B cell (primary cell): ENCODE measurements at regions not wholly inside any gene's neighbourhood (a gene's known extent, or its start where the extent isn't known, plus 50 kb on each side); places are given as distances from the start of the nearest gene placed in this dataset.

Experiments
- ATAC-seq: fragments of 200-7000 bp; cut with Tn5 transposase; one replicate; pipeline ENCODE4 v1.10.0; 2021; ENCODE audit warnings: low read depth, mild to moderate bottlenecking, moderate number of reproducible peaks, moderate library complexity
- CTCF ChIA-PET: fragments of 350-600 bp; sonication (Branson Sonifier 250); formaldehyde crosslinking; loops from one replicate; lab custom pipeline; 2021; ENCODE audit warnings: antibody characterized with exemption, inconsistent platforms; lab: Charles Lee
- POLR2A ChIA-PET: fragments of 350-600 bp; sonication (Branson Sonifier 250); formaldehyde crosslinking; loops from one replicate; lab custom pipeline; 2021; ENCODE audit warnings: antibody characterized with exemption; lab: Charles Lee
- DNase-seq: peaks from one replicate; pipeline ENCODE4 v3.0.0; 2013
- H2AFZ ChIP-seq: 2 replicates; pipeline ENCODE4 v1.6.1; 2012; ENCODE audit warnings: mild to moderate bottlenecking, low read depth, low read length; ENCODE audit not compliant: insufficient read depth, poor library complexity, severe bottlenecking
- H3K27ac ChIP-seq, 2 donors: 1 replicate in 1 of 2; 2 replicates in 1 of 2; pipeline ENCODE4 v1.5.1; 2012 to 2013; ENCODE audit warnings: low read length in 2 of 2, mild to moderate bottlenecking in 2 of 2, moderate library complexity in 1 of 2
- H3K27me3 ChIP-seq, 4 experiments: fragments of 200-600 bp in 1 of 4; sonication (generic) in 1 of 4; replicated peaks in 1 of 4; 1 replicate in 2 of 4; 2 replicates in 2 of 4; pipeline versions ENCODE4 v1.6.1 to v1.7.0; 2013 to 2016; ENCODE audit warnings: low read length in 3 of 4, mild to moderate bottlenecking in 2 of 4, mixed read lengths in 1 of 4, moderate library complexity in 1 of 4; ENCODE audit not compliant: insufficient read depth in 4 of 4, control insufficient read depth in 3 of 4; ENCODE audit errors: control extremely low read depth in 1 of 4
- H3K36me3 ChIP-seq, 2 experiments: replicated peaks in 1 of 2; 1 replicate in 1 of 2; 2 replicates in 1 of 2; pipeline versions ENCODE4 v1.6.1 to v1.7.1; 2013; ENCODE audit warnings: low read length in 1 of 2; ENCODE audit not compliant: insufficient read depth in 2 of 2, control insufficient read depth in 1 of 2; ENCODE audit errors: control extremely low read depth in 1 of 2, extremely low read depth in 1 of 2
- H3K4me1 ChIP-seq, 2 donors: fragments of 200-600 bp in 1 of 2; sonication (generic) in 1 of 2; 1 replicate in 1 of 2; 2 replicates in 1 of 2; pipeline versions ENCODE4 v1.5.1 to v1.6.1; 2013 to 2017; ENCODE audit warnings: low read length in 2 of 2; ENCODE audit not compliant: control insufficient read depth in 2 of 2, insufficient read depth in 2 of 2
- H3K4me2 ChIP-seq: replicated peaks from 2 replicates; pipeline ENCODE3; 2012; ENCODE audit warnings: mild to moderate bottlenecking, low read depth, low read length; ENCODE audit not compliant: poor library complexity, severe bottlenecking
- H3K4me3 ChIP-seq, 5 experiments: fragments of 200-600 bp in 1 of 5; sonication (generic) in 1 of 5; 1 replicate in 3 of 5; 2 replicates in 2 of 5; pipeline versions ENCODE4 v1.5.1 to v1.7.0; 2011 to 2016; ENCODE audit warnings: low read length in 4 of 5, mild to moderate bottlenecking in 4 of 5, low read depth in 2 of 5, control low read depth in 1 of 5, moderate library complexity in 1 of 5; ENCODE audit not compliant: insufficient read depth in 1 of 5; ENCODE audit errors: control extremely low read depth in 1 of 5, extremely low read depth in 1 of 5
- H3K79me2 ChIP-seq: fragments of 200-600 bp; sonication (generic); one replicate; pipeline ENCODE4 v1.6.0; 2016; ENCODE audit warnings: low read length; ENCODE audit not compliant: control insufficient read depth, insufficient read depth
- H3K9ac ChIP-seq: fragments of 200-600 bp; sonication (generic); 2 replicates; pipeline ENCODE4 v1.6.1; 2017; ENCODE audit warnings: mild to moderate bottlenecking, low read length, moderate library complexity
- H3K9me3 ChIP-seq, 3 donors: one replicate each; pipeline versions ENCODE4 v1.6.1 to v1.7.1; 2013; ENCODE audit warnings: low read length in 2 of 3; ENCODE audit not compliant: control insufficient read depth in 2 of 3, insufficient read depth in 1 of 3; ENCODE audit errors: control extremely low read depth in 1 of 3
- H4K20me1 ChIP-seq: 2 replicates; pipeline ENCODE4 v1.6.0; 2012; ENCODE audit warnings: mild to moderate bottlenecking, low read length; ENCODE audit not compliant: insufficient read depth, control insufficient read depth, poor library complexity, severe bottlenecking
- H3K27ac Mint-ChIP-seq: one replicate; pipeline ENCODE4 v1.8.0; 2021; ENCODE audit warnings: mixed read lengths
- H3K27me3 Mint-ChIP-seq: one replicate; pipeline ENCODE4 v1.8.0; 2021; ENCODE audit warnings: mixed read lengths
- H3K4me1 Mint-ChIP-seq: one replicate; pipeline ENCODE4 v1.8.0; 2021; ENCODE audit warnings: mixed read lengths
- H3K4me3 Mint-ChIP-seq: one replicate; pipeline ENCODE4 v1.8.0; 2021; ENCODE audit warnings: mixed read lengths
- H3K9me3 Mint-ChIP-seq: one replicate; pipeline ENCODE4 v1.8.0; 2022; ENCODE audit warnings: mixed read lengths; ENCODE audit not compliant: insufficient read depth
- EZH2 ChIP-seq: IDR thresholded peaks from 2 replicates; pipeline ENCODE4 v1.6.1; 2012; ENCODE audit warnings: borderline replicate concordance, low read depth, mild to moderate bottlenecking, moderate library complexity, low read length; ENCODE audit not compliant: insufficient read depth, poor library complexity, severe bottlenecking
- WGBS: methylation state at CpG from one replicate; pipeline ENCODE4 v1.1.5; 2013; ENCODE audit warnings: missing lambda C conversion rate; ENCODE audit not compliant: insufficient coverage; 5-methylcytosine and 5-hydroxymethylcytosine counted together
- intact Hi-C: fragments of 100-400 bp; cut with micrococcal nuclease; formaldehyde crosslinking; loops from one replicate; pipeline ENCODE4 v1.10.0; 2022
- TF ChIP-seq, protein P1 (sequence below): fragments of 200-600 bp; IDR thresholded peaks from one replicate; pipeline ENCODE4 v1.8.0; 2022; ENCODE audit warnings: antibody characterized with exemption, mild to moderate bottlenecking

DNA sequence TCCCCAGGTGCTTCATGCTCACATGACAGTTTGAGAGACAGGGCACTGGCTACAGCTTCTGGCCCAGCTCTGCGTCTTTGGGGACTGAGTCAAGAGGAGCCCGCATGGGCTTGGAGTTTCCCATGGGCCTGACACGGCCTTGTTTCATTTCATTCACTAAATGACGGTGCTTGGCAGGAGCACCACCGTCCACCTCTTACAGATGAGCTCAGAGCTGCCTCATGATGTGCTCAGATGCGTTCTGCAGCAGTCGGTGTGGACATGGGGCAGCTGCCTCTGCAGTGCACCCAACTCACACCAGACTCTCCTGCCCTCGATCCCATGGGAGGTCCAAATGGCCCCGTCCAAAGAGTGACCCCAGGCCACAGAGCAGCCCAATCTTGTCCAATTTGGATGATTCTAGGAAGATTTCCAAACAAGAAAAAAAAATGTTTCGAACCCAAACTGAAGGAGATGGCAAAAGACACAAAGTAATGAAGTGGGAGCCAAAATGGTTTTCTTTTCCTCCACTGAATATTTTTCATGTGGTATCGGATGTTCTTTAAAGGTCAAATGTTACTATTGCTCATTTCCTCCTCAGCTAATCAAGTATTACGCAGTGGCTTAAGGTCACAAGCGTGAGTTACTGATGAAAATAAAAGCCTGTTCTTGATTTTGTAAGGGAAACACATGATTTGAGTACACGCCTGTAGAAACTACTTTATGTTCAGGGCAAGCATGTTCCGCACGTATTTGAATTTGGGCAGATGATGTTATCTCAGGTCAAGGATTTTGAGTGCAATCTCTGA is 524.2 kb downstream of the CDH26 start:
- no peak overlapping the region for H3K4me2 ChIP-seq
- H3K27me3 ChIP-seq = no peaks in the 10 kb centered on the region
- no peaks in the 10 kb centered on the region for H3K36me3 ChIP-seq
- no peak for DNase-seq
- no peaks in the 10 kb centered on the region for H3K4me1 Mint-ChIP-seq
- H3K79me2 ChIP-seq = no peaks in the 10 kb centered on the region
- ATAC-seq = no peak
- no peak overlapping the region for H3K4me3 Mint-ChIP-seq
- no peak for TF ChIP-seq EZH2
- TF ChIP-seq, protein P1, sequence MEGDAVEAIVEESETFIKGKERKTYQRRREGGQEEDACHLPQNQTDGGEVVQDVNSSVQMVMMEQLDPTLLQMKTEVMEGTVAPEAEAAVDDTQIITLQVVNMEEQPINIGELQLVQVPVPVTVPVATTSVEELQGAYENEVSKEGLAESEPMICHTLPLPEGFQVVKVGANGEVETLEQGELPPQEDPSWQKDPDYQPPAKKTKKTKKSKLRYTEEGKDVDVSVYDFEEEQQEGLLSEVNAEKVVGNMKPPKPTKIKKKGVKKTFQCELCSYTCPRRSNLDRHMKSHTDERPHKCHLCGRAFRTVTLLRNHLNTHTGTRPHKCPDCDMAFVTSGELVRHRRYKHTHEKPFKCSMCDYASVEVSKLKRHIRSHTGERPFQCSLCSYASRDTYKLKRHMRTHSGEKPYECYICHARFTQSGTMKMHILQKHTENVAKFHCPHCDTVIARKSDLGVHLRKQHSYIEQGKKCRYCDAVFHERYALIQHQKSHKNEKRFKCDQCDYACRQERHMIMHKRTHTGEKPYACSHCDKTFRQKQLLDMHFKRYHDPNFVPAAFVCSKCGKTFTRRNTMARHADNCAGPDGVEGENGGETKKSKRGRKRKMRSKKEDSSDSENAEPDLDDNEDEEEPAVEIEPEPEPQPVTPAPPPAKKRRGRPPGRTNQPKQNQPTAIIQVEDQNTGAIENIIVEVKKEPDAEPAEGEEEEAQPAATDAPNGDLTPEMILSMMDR = no peak
- POLR2A ChIA-PET = no interaction called here
- no peak overlapping the region for H3K27ac ChIP-seq
- H4K20me1 ChIP-seq = no peaks in the 10 kb centered on the region
- CTCF ChIA-PET = no interaction called here
- peaks cover 3% of the 10 kb centered on the region for H3K9me3 Mint-ChIP-seq
- H3K27ac Mint-ChIP-seq = no peak overlapping the region
- no peak overlapping the region for H3K9ac ChIP-seq
- no peaks in the 10 kb centered on the region for H3K4me1 ChIP-seq
- H3K4me3 ChIP-seq = no peak overlapping the region
- peaks cover 5% of the 10 kb centered on the region for H3K27me3 Mint-ChIP-seq
- intact Hi-C loops = no loop called here
- WGBS = 77% methylated on average over 11 of the region's 16 CpGs
- H2AFZ ChIP-seq = no peak overlapping the region
- peaks cover 0 to 24% (median 0%) of the 10 kb centered on the region in 3 donors for H3K9me3 ChIP-seq

DNA sequence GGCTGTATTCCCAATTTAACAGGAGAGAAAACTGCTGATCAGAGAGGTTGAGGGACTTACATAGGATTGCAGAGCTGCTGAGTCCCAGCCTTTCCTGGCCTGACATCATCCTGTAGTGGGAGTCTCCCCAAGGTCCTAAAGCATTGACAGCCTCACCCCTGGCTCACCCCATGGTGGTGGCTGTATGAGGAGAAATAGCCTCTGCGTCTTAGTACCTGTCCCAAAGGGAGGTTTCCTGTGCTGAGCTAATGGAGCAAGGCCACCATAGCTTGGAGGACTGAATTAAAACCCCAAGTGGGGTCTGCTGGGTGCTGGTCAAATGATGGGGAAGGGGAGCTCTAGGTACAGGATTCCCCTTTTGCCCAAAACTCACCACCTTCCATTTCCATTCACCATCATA is 525.1 kb downstream of the CDH26 start:
- no peak overlapping the region for H2AFZ ChIP-seq
- Mint-ChIP-seq H3K4me3 (no peak overlapping the region), H3K27ac (no peak overlapping the region), H3K4me1 (no peaks in the 10 kb centered on the region), H3K9me3 (peaks cover 3% of the 10 kb centered on the region), H3K27me3 (peaks cover 5% of the 10 kb centered on the region)
- no peaks in the 10 kb centered on the region for H4K20me1 ChIP-seq
- no peak for DNase-seq
- no peak overlapping the region for H3K9ac ChIP-seq
- no peaks in the 10 kb centered on the region for H3K27me3 ChIP-seq
- WGBS = 29% methylated on average over 1 of the region's 1 CpG
- no peak for TF ChIP-seq EZH2
- TF ChIP-seq, protein P1 = no peak
- H3K79me2 ChIP-seq = no peaks in the 10 kb centered on the region
- no peak overlapping the region for H3K27ac ChIP-seq
- H3K36me3 ChIP-seq = no peaks in the 10 kb centered on the region
- H3K9me3 ChIP-seq = peaks cover 0 to 24% (median 0%) of the 10 kb centered on the region in 3 donors
- ChIA-PET CTCF (no interaction called here), POLR2A (no interaction called here)
- no peak overlapping the region for H3K4me3 ChIP-seq
- H3K4me1 ChIP-seq = no peaks in the 10 kb centered on the region
- no peak overlapping the region for H3K4me2 ChIP-seq
- intact Hi-C loops = no loop called here
- ATAC-seq = no peak
